GM10266 (cell line): ENCODE measurements at regions not wholly inside any gene's neighbourhood (a gene's known extent, or its start where the extent isn't known, plus 50 kb on each side); places are given as distances from the start of the nearest gene placed in this dataset.

Experiments used
- DNase-seq: peaks from one replicate; pipeline ENCODE4 v3.0.0; 2012; ENCODE audit errors: extremely low spot score
- TF ChIP-seq, protein P1 (sequence below): IDR thresholded peaks from 2 replicates; pipeline ENCODE4 v1.5.1; 2012; ENCODE audit warnings: mild to moderate bottlenecking, low read depth; ENCODE audit not compliant: control insufficient read depth, insufficient read depth; ENCODE audit errors: missing control alignments

DNA sequence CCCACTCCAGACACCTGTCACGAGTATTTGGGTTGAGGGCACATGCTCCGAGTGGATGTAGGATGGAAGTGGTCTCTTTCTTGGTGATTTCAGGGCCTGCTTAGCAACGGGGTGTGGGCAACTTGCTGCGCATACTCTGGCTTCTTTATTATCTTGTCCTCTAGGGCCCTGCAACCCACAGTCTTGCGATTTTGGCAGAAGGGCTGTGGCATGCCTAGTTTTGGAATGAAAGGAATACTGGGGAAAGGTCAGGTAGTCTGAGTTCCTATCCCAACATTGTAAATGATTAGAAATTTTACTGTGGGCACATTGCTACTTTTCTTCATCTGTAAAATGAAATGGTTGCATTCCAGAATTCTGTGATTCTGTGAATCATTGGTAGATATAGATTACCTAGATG lies 74.3 kb downstream of the ACTBL2 start:
- no peak for DNase-seq
- TF ChIP-seq, protein P1, sequence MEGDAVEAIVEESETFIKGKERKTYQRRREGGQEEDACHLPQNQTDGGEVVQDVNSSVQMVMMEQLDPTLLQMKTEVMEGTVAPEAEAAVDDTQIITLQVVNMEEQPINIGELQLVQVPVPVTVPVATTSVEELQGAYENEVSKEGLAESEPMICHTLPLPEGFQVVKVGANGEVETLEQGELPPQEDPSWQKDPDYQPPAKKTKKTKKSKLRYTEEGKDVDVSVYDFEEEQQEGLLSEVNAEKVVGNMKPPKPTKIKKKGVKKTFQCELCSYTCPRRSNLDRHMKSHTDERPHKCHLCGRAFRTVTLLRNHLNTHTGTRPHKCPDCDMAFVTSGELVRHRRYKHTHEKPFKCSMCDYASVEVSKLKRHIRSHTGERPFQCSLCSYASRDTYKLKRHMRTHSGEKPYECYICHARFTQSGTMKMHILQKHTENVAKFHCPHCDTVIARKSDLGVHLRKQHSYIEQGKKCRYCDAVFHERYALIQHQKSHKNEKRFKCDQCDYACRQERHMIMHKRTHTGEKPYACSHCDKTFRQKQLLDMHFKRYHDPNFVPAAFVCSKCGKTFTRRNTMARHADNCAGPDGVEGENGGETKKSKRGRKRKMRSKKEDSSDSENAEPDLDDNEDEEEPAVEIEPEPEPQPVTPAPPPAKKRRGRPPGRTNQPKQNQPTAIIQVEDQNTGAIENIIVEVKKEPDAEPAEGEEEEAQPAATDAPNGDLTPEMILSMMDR, result no peak

DNA sequence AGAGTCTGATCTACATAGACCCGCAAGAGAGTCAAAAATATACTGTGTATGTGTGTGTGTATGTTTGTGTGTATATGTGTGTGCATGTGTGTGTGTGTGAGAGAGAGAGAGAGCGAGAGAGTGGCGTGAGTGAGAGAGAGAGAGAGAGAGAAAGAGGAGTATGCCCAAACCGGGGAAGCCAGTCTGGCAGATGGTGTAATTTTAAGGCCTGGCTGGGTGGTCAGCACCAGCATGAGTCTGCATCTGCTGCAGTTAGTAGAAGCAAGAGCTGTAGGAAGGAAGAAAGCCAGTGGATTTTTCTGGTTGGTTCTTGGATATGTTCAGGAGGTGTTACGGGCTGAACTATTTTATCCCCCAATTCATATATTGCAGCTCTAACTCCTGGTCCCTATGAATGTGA lies 75.2 kb downstream of the ACTBL2 start:
- DNase-seq, result no peak
- TF ChIP-seq, protein P1, result no peak

DNA sequence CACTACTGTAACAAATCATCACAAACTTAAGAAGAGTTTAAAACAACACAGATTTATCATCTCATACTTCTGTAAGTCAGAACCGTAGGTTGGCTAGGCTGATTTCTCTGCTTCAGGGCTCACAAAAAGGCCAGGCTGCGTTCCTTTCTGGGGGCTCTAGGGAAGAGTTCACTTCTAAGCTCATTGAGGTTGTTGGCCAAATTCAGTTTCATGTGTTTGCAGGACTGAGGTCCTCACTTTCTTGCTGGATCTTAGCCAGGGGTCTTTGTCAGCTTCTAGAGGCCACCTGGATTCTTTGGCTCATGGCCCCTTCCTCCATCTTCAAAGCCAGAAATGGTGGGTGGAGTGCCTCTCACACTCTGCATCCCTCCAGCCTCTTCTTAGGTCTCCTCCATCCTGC lies 76.0 kb downstream of the ACTBL2 start:
- TF ChIP-seq, protein P1, result no peak
- DNase-seq, result no peak

DNA sequence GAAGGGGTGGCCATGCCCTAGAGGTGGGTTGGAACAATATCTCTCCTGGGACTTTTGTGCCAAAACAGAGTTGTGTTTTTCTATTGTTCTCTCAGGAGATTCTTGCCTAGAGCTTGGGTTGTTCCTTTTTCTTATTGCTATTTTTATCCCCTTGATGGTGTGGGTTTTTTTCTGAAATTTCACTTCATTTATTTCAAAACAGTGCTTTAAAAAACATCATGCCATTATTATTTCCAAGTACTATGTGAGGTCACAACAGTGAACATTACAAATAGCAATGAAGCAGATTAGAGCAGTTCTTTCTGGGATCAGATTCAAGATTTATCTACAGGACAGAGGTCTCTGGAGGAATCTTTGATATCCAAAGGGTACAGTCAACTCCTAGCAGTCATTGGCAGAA lies 76.6 kb downstream of the ACTBL2 start:
- TF ChIP-seq, protein P1, result no peak
- no peak for DNase-seq

DNA sequence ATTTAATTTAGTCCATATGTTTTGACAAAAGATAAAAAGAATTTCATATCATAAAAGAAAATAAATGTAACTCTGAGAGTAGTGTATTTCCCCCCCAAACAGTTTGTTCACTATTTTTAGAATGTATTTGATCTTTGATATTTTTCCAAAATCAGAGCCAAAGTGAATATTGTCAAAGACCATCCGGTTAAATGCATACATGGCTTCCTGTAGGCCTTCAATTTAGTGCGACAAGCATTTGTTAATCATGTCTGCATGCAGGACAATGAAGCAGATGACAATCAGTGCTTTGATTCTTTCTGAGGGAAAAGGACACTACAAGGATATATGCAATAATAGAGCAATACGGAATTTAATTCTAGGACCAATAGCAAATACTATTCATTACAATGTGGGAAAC lies 79.8 kb downstream of the ACTBL2 start:
- DNase-seq, result no peak
- TF ChIP-seq, protein P1, result no peak

DNA sequence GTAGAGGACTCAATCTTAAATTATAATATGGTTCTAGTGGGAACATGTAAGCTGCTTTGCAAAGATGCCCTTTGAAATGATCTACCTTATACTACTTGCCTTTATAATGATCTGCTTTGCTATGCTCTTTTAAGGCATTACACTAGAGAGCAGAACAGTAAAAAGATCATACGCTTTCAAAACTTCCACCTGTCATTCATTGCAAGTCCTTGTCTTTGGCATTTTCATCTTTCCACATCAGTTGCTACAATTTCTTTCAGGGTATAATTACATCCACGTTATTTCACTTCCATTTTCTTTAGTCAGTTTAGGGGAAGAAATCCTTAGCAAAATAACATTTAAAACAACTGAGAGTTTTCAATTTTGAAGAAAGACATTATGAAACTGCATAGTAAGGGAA lies 80.3 kb downstream of the ACTBL2 start:
- no peak for DNase-seq

DNA sequence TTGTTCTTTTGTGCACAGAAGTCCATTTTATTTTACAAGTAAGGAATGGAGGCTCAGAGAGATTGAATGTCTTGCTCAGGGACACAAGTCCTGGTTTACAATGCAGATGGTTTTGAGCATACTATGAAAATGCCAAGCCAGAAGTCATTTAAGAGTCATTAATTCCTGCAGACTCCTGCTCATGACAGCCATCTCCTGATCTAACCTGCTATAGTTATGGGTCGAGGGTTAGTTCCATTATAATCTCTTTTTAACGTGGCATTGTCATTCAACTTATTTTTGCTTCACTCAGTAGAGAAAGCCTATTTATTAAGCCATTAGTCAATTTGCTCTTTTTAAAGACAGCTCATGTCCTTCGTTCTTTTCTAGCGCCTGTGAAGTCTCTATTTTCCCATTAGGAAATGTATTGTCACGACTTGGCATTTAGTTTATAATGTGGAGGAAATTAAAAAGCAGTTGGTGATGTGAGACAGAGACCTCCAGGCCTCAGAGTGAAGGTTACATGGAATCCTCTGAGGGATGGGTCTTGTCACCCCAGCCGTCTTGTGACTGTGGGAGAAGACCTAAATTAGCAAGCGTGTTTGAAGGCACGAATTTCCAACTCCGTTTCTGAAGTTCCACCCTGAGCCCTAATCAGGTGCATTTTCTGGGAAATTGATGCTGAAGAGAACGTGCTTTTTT lies 84.1 kb downstream of the ACTBL2 start:
- DNase-seq, result no peak
- TF ChIP-seq, protein P1, result no peak

More for the DNA sequence above, 80.3 kb downstream of the ACTBL2 start:
- TF ChIP-seq, protein P1, result no peak
